Heart left ventricle (tissue), 16 donors: ENCODE measurements at regions not wholly inside any gene's neighbourhood (a gene's known extent, or its start where the extent isn't known, plus 50 kb on each side); places are given as distances from the start of the nearest gene placed in this dataset.

Source experiments
- ATAC-seq, 4 donors: fragments of 200-7000 bp; cut with Tn5 transposase; one replicate each; pipeline ENCODE4 v1.9.1; 2020 to 2022; ENCODE audit warnings: moderate library complexity in 4 of 4, mild to moderate bottlenecking in 3 of 4, moderate number of reproducible peaks in 1 of 4
- DNase-seq, 5 donors: peaks; one replicate each; pipeline ENCODE4 v3.0.0-alpha.2; 2020
- H3K27ac ChIP-seq, 12 donors: fragments of 200-600 bp; sonication (generic) in 4 of 12; one replicate each; pipeline versions ENCODE4 v1.5.0 to v1.8.0; 2016 to 2022; ENCODE audit warnings: mild to moderate bottlenecking in 2 of 12
- H3K27me3 ChIP-seq, 9 donors: fragments of 200-600 bp; sonication (generic) in 2 of 9; one replicate each; pipeline versions ENCODE4 v1.5.1 to v1.8.0; 2016 to 2022; ENCODE audit warnings: mild to moderate bottlenecking in 3 of 9
- H3K36me3 ChIP-seq, 9 donors: fragments of 200-600 bp; sonication (generic) in 2 of 9; one replicate each; pipeline versions ENCODE4 v1.5.0 to v1.8.0; 2018 to 2022; ENCODE audit warnings: mild to moderate bottlenecking in 2 of 9
- H3K4me1 ChIP-seq, 12 donors: fragments of 200-600 bp; sonication (generic) in 4 of 12; one replicate each; pipeline versions ENCODE4 v1.5.0 to v1.8.0; 2016 to 2022; ENCODE audit warnings: mild to moderate bottlenecking in 3 of 12
- H3K4me3 ChIP-seq, 12 donors: fragments of 200-600 bp; sonication (generic) in 4 of 12; one replicate each; pipeline versions ENCODE4 v1.5.0 to v1.8.0; 2017 to 2022; ENCODE audit warnings: mild to moderate bottlenecking in 9 of 12, moderate library complexity in 4 of 12
- H3K9me3 ChIP-seq, 12 donors: fragments of 200-600 bp; sonication (generic) in 4 of 12; one replicate each; pipeline versions ENCODE4 v1.5.0 to v1.8.0; 2016 to 2022; ENCODE audit warnings: mild to moderate bottlenecking in 1 of 12
- CTCF ChIP-seq, 12 donors: fragments of 200-600 bp; sonication (generic) in 4 of 12; IDR thresholded peaks; one replicate each; pipeline versions ENCODE4 v1.5.0 to v1.8.0; 2018 to 2022; ENCODE audit warnings: antibody characterized with exemption in 12 of 12, mild to moderate bottlenecking in 5 of 12
- POLR2A ChIP-seq, 2 donors: fragments of 450-650 bp; IDR thresholded peaks; one replicate each; pipeline ENCODE4 v1.6.1; 2017; ENCODE audit warnings: antibody characterized with exemption in 2 of 2, mild to moderate bottlenecking in 2 of 2, moderate library complexity in 2 of 2
- WGBS, 4 donors: extraction: QIAGEN DNeasy Blood & Tissue Kit in 2 of 4; methylation state at CpG; one replicate each; pipeline versions ENCODE4 v1.1.5 to v1.1.7; 2013 to 2018; 5-methylcytosine and 5-hydroxymethylcytosine counted together
- intact Hi-C, 10 donors: fragments of 100-400 bp; cut with DNase I; formaldehyde crosslinking; loops; one replicate each; pipeline versions ENCODE4 v1.11.1 to v1.14.2; 2022
- donor health status: ischemic (EF 13 %, LVEDD 7.1; RV severe dilation, severe dysfunction).
- donor health status: healthy with polysubstance abuse.
- donor health status: DM: no; HTN: yes; CAD: no.
- donor health status: DM: no; HTN: no; CAD: no.
- donor health status: ischemic (EF 25% LVEDD 6.9; RV normal size, moderate dysfunction).
- donor health status: ischemic (EF 25% LVEDD 5.7; RV mildly dilated, moderate dysfunction).
- donor health status: healthy.
- donor health status: DM: yes; HTN: yes; CAD: no.
- donor health status: ischemic (EF 35%, LVEDD 5.7; RV mildly dilated, moderate dysfunction).
- donor health status: nonischemic (EF 11% LVEDD 7.7; RV severe dilation, severe dysfunction).
- donor health status: DM: yes; HTN: yes; CAD: no.
- donor health status: PGD.
- donor health status: ischemic (EF 29% LVEDD 5.4; RV normal size, mild dysfunction).
- donor health status: nonischemic (EF 23%, LVEDD 6.1; RV moderate dilation, normal function).

- Histone ChIP-seq H3K9me3 (no peaks in the 10 kb centered on the region), H3K4me1 (no peaks in the 10 kb centered on the region), H3K27ac (no peak overlapping the region), H3K4me3 (no peak overlapping the region), H3K36me3 (no peaks in the 10 kb centered on the region), H3K27me3 (no peaks in the 10 kb centered on the region)
- no peak for TF ChIP-seq POLR2A (IDR thresholded peaks at IDR 0.05)
- no peak for TF ChIP-seq CTCF (IDR thresholded peaks at IDR 0.05)
- peak in 2 of 4 donors; percentile 29 to 39 for ATAC-seq
- peak in 2 of 5 donors; percentile 20 to 37 for DNase-seq
- 42 to 44% (median 43%) methylated on average over 3 of the region's 3 CpGs for WGBS, 4 donors
- intact Hi-C loops: loop anchor here in 1 of 10 donors (10.0 kb wide), 1 partner anchor 607 kb away; no protein-coding TSS in a partner anchor
These were observed 795.4 kb upstream of the SEMA6D start for GRCh38 chr15:46921891-46922290.

GRCh38 chr15:46930426-46930825, 786.9 kb upstream of the SEMA6D start:
- H3K4me1 ChIP-seq: no peaks in the 10 kb centered on the region
- ATAC-seq: no peak

GRCh38 chr15:46933332-46933731, 784.0 kb upstream of the SEMA6D start:
- ATAC-seq: no peak
- Histone ChIP-seq H3K27me3 (no peaks in the 10 kb centered on the region), H3K27ac (no peak overlapping the region), H3K36me3 (no peaks in the 10 kb centered on the region), H3K4me3 (no peak overlapping the region), H3K9me3 (no peaks in the 10 kb centered on the region), H3K4me1 (no peaks in the 10 kb centered on the region)
- 69 to 81% (median 77%) methylated on average over 4 of the region's 4 CpGs for WGBS, 4 donors
- no peak for TF ChIP-seq CTCF (IDR thresholded peaks at IDR 0.05)
- no peak for TF ChIP-seq POLR2A (IDR thresholded peaks at IDR 0.05)
- intact Hi-C loops: no loop called here
- no peak for DNase-seq

More at GRCh38 chr15:46930426-46930825, 786.9 kb upstream of the SEMA6D start:
- intact Hi-C loops: no loop called here
- Histone ChIP-seq H3K27ac (no peak overlapping the region), H3K27me3 (no peaks in the 10 kb centered on the region), H3K36me3 (no peaks in the 10 kb centered on the region), H3K9me3 (no peaks in the 10 kb centered on the region), H3K4me3 (no peak overlapping the region)
- no peak for DNase-seq
- TF ChIP-seq POLR2A (IDR thresholded peaks at IDR 0.05) (no peak), CTCF (IDR thresholded peaks at IDR 0.05) (no peak)

- intact Hi-C loops: no loop called here
- DNase-seq: no peak
- Histone ChIP-seq H3K27me3 (no peaks in the 10 kb centered on the region), H3K4me1 (no peaks in the 10 kb centered on the region), H3K4me3 (no peak overlapping the region), H3K27ac (no peak overlapping the region), H3K36me3 (no peaks in the 10 kb centered on the region), H3K9me3 (no peaks in the 10 kb centered on the region)
- TF ChIP-seq POLR2A (IDR thresholded peaks at IDR 0.05): no peak
- no peak for TF ChIP-seq CTCF (IDR thresholded peaks at IDR 0.05)
- 77 to 89% (median 81%) methylated on average over 2 of the region's 2 CpGs for WGBS, 4 donors
- no peak for ATAC-seq
These were observed 782.5 kb upstream of the SEMA6D start for GRCh38 chr15:46934851-46935250.
